ENCODE measurements at regions not wholly inside any gene's neighbourhood (a gene's known extent, or its start where the extent isn't known, plus 50 kb on each side); places are given as distances from the start of the nearest gene placed in this dataset.

- TF ChIP-seq, protein P1, sequence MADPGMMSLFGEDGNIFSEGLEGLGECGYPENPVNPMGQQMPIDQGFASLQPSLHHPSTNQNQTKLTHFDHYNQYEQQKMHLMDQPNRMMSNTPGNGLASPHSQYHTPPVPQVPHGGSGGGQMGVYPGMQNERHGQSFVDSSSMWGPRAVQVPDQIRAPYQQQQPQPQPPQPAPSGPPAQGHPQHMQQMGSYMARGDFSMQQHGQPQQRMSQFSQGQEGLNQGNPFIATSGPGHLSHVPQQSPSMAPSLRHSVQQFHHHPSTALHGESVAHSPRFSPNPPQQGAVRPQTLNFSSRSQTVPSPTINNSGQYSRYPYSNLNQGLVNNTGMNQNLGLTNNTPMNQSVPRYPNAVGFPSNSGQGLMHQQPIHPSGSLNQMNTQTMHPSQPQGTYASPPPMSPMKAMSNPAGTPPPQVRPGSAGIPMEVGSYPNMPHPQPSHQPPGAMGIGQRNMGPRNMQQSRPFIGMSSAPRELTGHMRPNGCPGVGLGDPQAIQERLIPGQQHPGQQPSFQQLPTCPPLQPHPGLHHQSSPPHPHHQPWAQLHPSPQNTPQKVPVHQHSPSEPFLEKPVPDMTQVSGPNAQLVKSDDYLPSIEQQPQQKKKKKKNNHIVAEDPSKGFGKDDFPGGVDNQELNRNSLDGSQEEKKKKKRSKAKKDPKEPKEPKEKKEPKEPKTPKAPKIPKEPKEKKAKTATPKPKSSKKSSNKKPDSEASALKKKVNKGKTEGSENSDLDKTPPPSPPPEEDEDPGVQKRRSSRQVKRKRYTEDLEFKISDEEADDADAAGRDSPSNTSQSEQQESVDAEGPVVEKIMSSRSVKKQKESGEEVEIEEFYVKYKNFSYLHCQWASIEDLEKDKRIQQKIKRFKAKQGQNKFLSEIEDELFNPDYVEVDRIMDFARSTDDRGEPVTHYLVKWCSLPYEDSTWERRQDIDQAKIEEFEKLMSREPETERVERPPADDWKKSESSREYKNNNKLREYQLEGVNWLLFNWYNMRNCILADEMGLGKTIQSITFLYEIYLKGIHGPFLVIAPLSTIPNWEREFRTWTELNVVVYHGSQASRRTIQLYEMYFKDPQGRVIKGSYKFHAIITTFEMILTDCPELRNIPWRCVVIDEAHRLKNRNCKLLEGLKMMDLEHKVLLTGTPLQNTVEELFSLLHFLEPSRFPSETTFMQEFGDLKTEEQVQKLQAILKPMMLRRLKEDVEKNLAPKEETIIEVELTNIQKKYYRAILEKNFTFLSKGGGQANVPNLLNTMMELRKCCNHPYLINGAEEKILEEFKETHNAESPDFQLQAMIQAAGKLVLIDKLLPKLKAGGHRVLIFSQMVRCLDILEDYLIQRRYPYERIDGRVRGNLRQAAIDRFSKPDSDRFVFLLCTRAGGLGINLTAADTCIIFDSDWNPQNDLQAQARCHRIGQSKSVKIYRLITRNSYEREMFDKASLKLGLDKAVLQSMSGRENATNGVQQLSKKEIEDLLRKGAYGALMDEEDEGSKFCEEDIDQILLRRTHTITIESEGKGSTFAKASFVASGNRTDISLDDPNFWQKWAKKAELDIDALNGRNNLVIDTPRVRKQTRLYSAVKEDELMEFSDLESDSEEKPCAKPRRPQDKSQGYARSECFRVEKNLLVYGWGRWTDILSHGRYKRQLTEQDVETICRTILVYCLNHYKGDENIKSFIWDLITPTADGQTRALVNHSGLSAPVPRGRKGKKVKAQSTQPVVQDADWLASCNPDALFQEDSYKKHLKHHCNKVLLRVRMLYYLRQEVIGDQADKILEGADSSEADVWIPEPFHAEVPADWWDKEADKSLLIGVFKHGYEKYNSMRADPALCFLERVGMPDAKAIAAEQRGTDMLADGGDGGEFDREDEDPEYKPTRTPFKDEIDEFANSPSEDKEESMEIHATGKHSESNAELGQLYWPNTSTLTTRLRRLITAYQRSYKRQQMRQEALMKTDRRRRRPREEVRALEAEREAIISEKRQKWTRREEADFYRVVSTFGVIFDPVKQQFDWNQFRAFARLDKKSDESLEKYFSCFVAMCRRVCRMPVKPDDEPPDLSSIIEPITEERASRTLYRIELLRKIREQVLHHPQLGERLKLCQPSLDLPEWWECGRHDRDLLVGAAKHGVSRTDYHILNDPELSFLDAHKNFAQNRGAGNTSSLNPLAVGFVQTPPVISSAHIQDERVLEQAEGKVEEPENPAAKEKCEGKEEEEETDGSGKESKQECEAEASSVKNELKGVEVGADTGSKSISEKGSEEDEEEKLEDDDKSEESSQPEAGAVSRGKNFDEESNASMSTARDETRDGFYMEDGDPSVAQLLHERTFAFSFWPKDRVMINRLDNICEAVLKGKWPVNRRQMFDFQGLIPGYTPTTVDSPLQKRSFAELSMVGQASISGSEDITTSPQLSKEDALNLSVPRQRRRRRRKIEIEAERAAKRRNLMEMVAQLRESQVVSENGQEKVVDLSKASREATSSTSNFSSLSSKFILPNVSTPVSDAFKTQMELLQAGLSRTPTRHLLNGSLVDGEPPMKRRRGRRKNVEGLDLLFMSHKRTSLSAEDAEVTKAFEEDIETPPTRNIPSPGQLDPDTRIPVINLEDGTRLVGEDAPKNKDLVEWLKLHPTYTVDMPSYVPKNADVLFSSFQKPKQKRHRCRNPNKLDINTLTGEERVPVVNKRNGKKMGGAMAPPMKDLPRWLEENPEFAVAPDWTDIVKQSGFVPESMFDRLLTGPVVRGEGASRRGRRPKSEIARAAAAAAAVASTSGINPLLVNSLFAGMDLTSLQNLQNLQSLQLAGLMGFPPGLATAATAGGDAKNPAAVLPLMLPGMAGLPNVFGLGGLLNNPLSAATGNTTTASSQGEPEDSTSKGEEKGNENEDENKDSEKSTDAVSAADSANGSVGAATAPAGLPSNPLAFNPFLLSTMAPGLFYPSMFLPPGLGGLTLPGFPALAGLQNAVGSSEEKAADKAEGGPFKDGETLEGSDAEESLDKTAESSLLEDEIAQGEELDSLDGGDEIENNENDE (IDR thresholded peaks at IDR 0.05; ENCODE audit: insufficient replicate concordance, low read length): no peak
- TF ChIP-seq ASH2L (IDR thresholded peaks at IDR 0.05; ENCODE audit: low read length) (no peak), ATF2 (IDR thresholded peaks at IDR 0.05; ENCODE audit: low read length) (no peak), JUN (IDR thresholded peaks at IDR 0.05; ENCODE audit: low read depth, low read length) (no peak), CHD2 (IDR thresholded peaks at IDR 0.05; ENCODE audit: low read length) (no peak)
- TF ChIP-seq, protein P2, sequence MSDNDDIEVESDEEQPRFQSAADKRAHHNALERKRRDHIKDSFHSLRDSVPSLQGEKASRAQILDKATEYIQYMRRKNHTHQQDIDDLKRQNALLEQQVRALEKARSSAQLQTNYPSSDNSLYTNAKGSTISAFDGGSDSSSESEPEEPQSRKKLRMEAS (IDR thresholded peaks at IDR 0.05): no peak
Measured at GRCh38 chr4:52477191-52477780, 181.8 kb downstream of the USP46 start (continued).

All from H1 (cell line).